HG03196 (cell line): ENCODE measurements at regions not wholly inside any gene's neighbourhood (a gene's known extent, or its start where the extent isn't known, plus 50 kb on each side); places are given as distances from the start of the nearest gene placed in this dataset.
"Not testable (repeated sequence)": the region's sequence is repeated elsewhere in the genome, so short reads cannot be mapped to it uniquely, and the experiment has no call there.

Experiments used
- ATAC-seq: cut with Tn5 transposase; IDR thresholded peaks from one replicate; pipeline ENCODE4 v1.9.1; 2021; ENCODE audit not compliant: unreplicated experiment

DNA sequence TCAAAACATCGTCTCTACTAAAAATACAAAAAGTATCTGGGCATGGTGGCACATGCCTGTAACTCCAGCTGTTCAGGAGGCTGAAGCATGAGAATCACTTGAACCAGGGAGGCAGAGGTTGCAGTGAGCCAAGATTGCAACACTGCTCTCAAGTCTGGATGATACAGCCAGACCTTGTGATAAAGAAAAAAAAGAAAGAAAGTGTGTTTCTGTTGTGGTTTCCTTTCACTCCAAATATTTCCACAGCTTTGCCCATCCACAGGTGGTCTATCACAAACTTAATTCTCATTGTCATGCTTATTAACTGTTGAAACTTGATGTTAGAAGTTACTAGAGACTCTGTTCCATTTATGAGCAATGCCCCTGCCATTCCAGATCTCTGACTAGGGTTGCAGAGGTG lies 316.0 kb upstream of the SEMA3C start:
- ATAC-seq = no peak

DNA sequence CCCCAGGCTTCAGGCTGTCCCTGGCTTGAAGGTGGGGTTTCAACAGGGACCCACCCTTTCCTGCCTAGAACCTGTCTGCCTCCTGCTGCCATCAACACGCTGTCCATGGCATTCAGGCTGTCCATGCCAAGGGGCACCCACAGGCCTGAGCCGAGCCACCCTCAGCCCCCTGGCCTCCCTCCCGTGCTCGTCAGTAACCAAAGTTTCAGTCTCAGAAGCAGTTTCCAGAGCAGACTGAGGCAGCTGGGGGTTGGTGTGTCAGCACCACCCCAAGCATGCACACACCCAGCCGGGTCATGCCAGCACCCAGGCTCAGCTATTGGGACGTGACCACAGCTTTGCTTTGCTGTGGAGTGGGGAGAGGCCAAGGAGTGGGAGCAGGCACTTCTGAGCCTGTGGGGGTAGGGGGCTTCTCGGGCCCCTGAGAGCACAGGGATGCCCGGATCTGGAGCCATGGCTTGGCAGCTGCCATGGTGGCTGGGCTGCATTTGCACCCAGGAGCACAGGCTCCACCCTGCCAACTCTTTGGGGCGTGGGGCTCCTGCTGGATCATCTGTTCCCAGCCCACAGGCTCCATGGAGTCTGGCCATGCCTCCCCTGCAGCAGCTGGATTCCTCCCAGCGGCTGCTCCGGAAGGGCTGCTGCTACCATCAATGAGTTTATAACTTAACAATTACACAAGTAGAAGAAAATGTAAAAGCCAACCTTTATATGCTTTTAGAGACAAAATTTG lies 314.5 kb upstream of the SEMA3C start:
- no peak for ATAC-seq

DNA sequence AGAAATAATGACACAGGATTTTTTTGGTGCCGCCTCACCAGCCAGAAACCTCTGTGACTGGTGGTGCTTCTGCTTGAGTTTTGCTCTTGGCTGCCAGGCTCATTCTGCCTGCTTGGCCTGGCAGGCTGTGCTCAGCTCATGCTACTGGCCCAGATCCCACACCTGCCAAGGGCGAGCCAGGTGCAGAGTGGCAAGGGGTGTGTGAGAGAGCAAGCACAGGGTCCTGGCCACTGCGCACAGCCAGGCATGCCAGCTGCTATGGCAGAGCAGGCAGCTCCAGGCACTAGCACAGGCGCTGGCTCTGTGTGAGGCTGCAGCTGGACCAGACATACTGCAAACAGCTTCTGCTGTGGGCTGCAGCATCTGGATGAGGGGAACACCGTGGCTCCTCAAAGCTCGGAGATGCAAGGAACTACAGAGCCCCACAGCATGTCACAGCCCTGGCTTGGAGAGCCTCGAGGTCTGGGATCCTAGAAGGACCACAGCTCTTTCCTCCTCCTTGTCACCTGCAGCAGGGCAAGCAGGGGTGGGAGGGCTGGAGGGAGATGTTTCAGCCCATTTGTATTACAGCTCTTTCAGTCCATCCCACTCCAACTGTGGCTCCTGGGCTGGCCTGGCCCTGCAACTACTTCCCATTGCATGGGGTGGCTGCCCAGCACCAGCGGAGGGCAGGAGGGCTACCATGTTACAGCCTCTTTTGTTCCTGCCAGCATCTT lies 313.4 kb upstream of the SEMA3C start:
- no peak for ATAC-seq

DNA sequence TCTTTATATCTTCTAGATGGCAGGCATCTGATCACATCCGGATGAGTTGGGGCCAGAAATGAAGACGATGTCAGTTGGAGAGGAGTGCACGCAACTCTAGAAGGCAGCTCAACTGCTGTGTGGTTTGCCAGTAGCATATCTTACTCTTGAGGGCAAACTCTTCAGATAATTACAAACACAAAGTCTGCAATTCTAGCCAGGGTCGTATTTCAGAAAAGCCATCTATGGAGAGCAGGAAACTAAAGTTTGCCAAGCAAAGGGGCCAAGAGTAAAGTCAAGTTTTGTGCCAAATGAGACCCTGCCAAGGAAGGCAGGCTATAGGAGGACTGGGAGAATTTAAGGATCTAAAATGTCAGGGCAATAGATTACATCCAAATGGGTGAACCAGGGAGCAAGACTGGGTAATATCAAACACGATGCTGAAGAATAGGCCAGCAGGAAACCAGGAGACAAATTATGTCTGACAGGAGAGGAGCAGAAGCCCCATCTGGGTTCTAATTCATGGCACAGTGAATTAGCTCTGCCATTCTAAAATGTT lies 312.5 kb upstream of the SEMA3C start:
- ATAC-seq = no peak

DNA sequence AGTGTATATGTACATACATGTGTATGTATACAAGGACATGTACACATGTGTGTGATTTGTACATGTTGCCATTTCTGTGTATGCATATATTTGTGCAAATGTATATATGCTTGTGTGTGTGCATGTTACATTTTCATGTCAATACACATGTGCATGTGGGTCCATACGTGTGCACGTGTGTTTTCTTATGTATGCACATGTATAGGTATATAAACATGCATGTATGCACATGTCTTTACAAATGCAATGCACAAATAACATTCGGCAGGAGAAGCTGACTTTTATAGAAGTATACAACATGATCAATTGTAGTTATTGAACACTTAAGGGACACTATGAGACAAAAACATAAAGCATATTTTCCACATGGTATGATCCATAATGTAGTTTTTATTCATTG lies 307.4 kb upstream of the SEMA3C start:
- ATAC-seq = no peak

DNA sequence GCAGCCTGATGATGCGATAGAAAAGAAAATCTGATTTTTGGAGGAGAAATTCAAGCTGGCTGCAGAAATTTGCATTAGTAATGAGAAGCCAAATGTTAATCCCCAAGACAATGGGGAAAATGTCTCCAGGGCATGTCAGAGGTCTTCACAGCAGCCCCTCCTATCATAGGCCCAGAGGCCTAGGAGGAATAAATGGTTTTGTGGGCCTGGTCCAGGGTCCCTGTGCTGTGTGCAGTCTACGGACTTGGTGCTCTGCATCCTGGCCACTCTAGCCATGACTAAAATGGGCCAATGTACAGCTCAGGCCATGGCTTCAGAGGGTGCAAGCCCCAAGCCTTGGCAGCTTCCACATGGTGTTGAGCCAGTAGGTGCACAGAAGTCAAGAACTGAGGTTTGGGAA lies 303.8 kb upstream of the SEMA3C start:
- ATAC-seq = not testable (repeated sequence)

DNA sequence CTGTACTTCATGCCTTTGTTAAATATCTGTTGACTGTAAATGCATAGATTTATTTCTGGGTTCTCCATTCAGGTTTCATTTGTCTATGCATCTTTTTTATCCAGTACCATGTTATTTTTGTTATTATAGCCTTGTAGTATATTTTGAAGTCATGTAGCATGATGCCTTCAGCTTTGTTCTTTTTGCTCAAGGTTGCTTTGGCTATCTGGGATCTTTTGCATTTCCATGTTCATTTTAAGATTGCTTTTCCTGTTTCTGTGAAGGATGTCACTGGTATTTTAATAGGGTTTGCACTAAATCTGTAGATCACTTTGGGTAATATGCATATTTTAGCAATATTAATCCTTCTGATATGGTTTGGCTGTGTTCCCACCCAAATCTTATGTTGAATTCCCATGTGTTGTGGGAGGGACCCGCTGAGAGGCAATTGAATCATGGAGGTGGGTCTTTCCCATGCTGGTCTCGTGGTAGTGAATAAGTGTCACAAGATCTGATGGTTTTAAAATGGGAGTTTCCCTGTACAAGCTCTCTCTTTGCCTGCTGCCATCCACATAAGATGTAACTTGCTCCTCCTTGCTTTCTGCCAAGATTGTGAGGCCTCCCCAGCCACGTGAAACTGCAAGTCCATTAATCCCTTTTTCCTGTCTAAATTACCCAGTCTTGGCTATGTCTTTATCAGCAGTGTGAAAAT lies 302.8 kb upstream of the SEMA3C start:
- ATAC-seq = no peak

DNA sequence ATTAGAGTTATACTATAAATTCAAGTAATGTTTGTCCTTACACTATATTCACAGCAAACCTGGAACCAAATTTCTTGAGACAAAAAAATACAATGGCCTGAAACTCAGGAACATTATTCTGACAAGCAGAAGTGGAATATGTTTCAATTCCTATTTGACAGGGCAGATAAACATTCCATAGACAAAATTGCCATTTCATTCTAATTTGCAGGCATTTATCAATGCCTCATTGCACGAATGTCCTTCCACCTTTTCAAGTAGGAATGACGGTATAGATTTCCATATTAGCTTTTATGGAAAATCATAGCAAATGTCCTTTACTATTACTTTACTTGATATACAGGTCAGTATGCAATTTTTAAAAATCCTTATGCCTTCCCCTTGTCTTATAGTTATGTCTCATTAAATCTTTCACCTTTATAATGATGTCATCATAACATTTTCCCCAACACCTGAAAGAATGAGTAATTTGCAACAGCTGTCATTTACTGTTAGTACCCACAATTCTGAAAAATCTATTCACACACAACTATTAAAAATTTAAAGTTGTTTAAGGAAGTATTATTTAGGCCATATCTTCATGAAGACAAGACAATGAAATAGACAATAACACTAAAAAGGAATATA lies 299.7 kb upstream of the SEMA3C start:
- no peak for ATAC-seq

DNA sequence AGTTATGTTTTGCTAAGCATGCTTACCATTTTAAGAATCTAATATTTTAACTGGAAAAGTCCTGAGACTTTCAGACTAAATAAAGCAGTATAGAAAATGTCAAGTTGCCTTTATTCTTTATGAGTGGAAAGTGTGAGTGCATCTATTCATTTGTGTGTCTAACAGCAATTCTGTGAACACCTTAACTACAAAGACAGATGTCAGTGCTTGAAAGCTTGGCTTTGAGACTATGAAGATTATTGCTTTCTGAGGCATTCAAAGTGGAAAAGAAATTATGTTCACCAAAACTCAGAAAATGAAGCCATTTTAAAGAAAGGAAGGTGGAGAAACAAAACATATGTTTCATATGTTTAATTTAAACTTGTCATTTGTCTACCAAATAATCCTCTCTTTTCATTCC lies 294.5 kb upstream of the SEMA3C start:
- no peak for ATAC-seq

DNA sequence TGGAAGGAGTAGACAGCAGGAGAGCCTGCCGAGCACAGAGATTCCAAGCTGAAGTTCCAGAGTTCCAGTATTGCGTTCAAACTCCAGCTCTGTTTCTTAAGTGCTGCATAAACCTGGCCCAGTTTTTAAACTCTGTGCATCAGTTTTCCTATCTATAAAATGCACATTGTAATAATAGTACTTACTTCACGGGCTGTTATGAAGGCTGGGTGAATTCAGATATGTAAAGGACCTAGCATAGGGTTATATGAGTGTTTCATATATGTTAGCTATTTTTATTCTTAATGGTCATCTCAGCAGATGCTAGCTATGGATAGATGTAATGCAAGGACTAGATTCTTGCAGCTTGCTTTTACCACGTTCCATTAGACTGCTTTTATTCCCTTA lies 293.1 kb upstream of the SEMA3C start:
- no peak for ATAC-seq

DNA sequence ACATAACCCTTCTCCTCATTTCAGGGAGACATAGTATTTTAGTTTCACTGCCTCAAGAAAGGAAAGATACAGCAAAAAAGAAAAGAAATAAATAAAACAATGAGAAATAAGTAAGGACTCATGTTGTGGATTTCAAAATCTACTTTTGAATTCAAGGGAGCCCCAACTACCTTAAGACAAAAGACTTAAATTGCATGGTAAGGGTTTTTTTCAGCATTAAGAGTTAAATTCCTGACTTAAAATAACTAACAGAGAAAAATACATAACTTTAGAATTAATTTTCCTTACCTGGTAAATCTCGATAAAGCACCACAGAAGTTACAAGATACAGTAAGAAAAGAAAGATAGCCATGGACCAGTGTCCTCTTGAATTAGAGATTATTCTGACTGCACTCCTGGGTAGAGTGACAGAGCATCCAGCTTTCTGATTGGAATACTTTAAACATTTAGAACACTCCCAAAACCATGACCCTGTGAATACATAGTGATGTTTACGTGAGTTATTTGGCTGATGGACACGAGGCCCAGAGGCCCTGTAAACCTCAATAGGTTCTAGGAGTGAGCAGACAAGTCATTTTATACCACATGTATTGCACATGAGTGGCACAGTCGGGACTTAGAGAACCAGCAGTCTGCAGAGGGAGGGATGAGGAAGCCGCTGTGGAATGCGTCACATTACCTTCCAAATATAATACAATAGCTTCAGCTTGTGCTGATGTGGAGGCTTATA lies 292.5 kb upstream of the SEMA3C start:
- no peak for ATAC-seq

DNA sequence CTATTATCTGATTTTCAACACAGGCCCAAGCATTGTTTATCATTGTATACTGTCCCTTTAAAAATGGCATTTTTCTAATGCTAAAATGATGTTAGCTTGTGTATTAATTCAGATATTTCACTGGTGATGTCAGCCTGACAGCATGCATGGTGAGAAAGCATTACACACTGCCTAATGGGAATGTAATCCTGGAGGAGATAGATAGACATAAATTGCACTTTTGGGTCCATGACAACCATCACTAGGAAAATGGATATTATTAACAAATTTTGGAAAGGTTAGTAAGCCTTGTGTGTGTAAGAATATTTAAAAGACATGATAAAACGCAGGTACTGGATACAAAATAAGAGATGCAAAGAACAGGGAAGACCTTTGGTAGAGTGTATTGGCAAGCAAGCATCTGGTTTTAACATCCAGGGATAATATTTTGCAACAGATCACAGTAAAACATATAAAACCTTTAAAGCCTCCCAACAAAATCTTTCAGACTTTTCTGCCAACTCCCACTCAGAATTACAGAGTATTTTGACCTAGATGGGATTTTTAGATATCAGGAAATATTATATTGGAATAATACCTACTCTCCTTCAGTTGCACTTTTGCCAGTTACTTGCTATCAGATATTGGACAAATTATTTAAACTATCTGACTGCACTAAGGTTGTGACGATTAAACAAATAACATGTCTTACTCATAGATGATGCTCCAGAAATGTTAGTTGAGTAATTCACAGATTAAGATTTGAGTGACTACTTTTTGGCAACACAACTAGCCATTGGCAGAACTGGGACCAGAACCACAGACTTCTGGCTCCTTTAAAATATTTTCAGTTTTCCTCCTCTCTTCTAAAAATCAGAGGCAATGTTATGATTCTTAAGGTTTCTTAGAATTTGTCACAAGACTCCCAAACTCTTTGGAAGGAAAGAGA lies 291.6 kb upstream of the SEMA3C start:
- ATAC-seq = no peak

DNA sequence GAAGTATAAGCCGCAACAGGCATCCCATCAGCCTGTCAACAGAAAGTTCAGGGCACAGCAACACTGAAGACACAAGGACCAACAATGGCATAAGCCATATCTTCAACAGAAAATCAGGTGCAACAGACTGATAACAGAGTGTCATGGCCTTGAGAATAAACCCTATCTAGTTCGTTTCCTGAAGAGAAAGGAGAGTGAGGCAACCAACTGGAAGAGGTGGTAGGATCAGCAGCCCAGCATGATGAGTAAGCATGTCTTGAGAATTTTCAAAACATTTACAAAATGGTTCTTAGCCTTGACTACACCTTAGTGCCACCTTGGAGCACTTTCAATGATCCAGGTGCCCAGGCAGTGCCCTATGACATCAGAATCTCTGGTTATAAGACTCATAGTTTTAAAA lies 290.2 kb upstream of the SEMA3C start:
- ATAC-seq = no peak

DNA sequence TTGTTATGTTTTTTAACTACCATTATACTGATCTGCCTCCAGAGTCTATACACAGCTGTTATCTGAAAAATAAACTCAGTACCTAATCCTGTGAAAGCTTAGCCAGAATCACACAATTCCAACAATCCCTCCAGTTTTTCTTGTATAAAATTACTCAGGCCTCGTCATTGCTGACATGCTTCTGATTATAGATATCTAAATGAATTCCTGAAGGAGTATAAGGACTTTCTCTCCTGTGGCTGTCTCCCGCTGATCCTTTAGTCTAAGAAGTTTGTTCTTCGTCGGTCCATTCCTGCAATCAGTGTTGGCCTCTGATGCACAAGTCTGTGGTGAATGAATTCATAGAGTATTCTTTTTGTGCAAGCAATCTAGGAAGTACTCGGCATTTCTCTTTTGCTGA lies 288.9 kb upstream of the SEMA3C start:
- ATAC-seq = no peak

DNA sequence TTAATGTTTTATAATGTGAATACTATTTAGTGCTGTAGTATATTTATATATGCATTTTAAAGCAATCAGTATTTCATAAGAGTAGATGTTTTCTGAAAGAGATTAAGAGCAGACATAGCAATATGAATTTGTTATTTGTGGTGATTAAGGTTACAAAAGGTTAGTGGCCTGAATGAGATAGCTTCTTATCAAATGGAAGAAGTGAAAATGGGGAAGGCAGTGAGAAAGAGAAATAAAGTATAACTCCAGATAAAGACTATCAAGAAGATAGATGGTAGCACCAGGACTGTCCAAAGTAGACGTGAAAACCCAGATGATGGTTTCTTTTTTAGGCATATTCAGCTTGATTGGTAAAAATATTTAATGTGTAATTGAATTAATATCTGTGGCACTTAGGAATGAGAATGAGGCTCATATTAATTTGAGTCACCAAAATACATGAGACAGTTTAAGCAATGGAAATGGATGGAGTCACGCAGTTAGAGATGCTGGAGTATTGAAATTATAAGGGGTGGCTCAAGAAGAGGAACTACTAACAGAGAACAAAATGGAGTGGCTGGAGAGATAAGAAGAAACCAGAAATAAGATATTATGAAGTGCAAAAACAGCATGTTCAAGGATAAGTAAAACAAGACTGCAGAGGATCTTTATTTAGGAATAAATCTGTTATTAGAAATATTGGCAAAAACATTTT lies 288.0 kb upstream of the SEMA3C start:
- no peak for ATAC-seq

DNA sequence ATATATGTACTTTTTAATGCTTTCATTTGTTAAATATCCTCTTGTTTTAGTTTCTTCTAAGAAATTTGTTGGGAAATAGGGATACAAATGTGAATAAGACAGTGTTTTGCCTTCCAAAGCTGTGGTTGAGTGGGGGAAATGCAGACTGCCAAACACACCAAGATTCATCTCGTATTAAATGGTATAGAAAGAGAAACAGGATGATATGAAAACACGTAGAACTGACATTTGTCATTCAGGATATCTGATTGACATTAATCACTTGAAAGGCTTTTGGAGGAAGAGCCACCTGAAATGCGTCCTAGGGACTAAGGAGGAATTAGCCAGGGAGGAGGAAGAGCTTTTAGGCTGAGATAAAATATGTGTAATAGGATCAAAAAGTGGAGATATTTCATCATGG lies 287.4 kb upstream of the SEMA3C start:
- no peak for ATAC-seq

DNA sequence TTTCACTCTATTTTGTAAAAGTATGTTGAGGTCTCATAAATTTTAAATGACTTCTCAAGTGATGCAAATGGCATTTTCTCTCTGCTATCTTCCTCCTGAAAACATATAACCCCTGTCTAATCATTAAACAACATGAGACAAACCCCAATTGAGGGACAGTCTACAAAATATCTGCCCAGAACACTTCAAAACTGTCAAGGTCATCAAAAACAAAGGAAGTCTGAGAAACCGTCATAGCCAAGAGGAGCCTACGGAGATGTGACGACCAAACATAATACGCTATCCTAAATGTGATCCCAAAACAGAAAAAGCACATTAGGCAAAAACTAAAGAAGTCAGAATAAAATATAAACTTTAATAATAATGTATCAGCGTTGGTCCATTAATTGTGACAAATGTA lies 282.3 kb upstream of the SEMA3C start:
- no peak for ATAC-seq

DNA sequence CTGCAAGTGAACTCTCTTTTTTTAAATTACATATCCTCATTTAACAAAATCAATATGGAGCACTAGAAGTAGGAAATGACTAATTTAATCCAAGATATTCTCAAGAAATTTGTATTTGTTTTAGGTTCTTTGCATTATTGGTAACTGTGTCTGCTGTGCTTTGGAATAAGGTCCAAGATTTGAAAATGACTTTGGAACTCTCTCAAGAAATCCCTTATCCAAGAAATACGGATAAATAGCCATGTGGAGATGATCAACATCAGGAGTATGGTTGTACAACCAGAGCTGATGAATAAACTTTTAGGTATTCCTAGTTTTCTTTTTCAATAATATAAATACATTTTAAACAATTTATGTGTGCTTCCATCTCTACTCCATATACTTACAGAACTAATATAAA lies 279.9 kb upstream of the SEMA3C start:
- no peak for ATAC-seq

DNA sequence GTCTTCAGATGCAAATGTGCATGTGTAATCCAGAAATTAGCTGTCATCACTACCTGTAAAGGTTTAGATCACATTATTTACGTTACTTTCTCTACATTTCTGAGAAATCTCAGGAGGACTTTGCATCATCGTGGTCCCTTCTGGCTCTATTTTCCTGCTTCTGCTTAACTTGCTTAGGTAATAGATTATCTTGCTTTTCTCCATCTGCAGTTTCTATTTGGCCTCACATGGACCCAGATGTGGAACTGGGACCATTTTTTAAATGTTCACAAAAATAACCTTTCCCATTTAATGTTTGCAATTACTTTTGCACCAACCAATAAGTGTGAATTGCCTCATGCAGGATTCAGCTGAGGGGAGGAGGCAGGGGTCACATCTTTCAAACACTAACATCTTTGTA lies 278.4 kb upstream of the SEMA3C start:
- no peak for ATAC-seq
